Coronary artery (tissue), 2 donors: ENCODE measurements at regions not wholly inside any gene's neighbourhood (a gene's known extent, or its start where the extent isn't known, plus 50 kb on each side); places are given as distances from the start of the nearest gene placed in this dataset.

ENCODE experiments used
- DNase-seq: peaks from one replicate; pipeline ENCODE4 v3.0.0-alpha.2; 2017; ENCODE audit warnings: low spot score
- H3K27ac ChIP-seq, 2 donors: fragments of 200-600 bp; sonication (generic); one replicate each; pipeline ENCODE4 v1.5.1; 2016 to 2019
- H3K4me3 ChIP-seq: fragments of 200-600 bp; sonication (generic); 2 replicates; pipeline ENCODE4 v1.5.1; 2016; ENCODE audit warnings: mild to moderate bottlenecking, moderate library complexity
- TF ChIP-seq, protein P1 (sequence below): fragments of 200-600 bp; sonication (generic); IDR thresholded peaks from one replicate; pipeline ENCODE4 v1.5.1; 2019; ENCODE audit warnings: antibody characterized with exemption

- H3K27ac ChIP-seq = no peak overlapping the region
- DNase-seq = no peak
- H3K4me3 ChIP-seq = no peak overlapping the region
- TF ChIP-seq, protein P1, sequence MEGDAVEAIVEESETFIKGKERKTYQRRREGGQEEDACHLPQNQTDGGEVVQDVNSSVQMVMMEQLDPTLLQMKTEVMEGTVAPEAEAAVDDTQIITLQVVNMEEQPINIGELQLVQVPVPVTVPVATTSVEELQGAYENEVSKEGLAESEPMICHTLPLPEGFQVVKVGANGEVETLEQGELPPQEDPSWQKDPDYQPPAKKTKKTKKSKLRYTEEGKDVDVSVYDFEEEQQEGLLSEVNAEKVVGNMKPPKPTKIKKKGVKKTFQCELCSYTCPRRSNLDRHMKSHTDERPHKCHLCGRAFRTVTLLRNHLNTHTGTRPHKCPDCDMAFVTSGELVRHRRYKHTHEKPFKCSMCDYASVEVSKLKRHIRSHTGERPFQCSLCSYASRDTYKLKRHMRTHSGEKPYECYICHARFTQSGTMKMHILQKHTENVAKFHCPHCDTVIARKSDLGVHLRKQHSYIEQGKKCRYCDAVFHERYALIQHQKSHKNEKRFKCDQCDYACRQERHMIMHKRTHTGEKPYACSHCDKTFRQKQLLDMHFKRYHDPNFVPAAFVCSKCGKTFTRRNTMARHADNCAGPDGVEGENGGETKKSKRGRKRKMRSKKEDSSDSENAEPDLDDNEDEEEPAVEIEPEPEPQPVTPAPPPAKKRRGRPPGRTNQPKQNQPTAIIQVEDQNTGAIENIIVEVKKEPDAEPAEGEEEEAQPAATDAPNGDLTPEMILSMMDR = no peak
These were observed 241.5 kb downstream of the GXYLT1 start for GRCh38 chr12:41903014-41903708.

- Histone ChIP-seq H3K4me3 (no peak overlapping the region), H3K27ac (no peak overlapping the region)
- DNase-seq = no peak
- TF ChIP-seq, protein P1 = no peak
These were observed 245.1 kb downstream of the GXYLT1 start for GRCh38 chr12:41899577-41899976.

DNA sequence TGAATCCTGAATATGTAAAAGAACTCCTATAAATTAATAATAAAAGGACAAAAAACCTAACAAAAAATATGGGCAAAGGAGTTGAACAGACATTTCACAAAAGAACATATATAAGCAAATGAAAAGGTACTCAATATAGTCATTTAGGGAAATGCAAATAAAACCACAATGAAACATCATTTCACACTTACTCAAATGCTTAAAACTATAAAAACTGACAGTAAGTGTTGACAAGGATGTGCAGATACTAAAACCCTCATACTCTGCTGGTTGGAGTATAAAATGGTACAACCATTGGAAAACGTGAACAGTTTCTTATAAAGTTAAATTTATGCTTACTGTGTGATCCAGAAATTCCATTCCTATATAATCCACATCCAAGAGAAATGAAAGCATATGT, 247.1 kb downstream of the GXYLT1 start:
- no peak overlapping the region for H3K27ac ChIP-seq
- TF ChIP-seq, protein P1 = no peak
- no peak for DNase-seq
- H3K4me3 ChIP-seq = no peak overlapping the region

DNA sequence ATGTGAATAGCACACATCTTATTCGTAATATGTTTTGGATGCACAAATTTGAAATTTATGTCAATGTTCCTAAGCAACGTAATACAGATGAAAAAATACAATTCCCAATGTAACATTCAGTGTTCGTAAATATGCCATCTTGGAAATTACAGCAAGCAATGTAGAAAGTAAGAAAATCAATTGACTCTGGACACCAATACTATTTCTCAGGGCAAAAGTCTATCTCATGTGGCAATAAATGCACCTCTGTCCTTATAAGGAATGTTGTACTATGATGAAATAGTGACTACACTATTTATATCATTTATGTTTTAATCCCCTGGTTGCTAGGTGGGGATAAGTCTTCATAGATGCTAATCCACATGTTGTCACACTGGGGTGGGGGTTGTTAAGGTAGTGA, 251.2 kb downstream of the GXYLT1 start:
- Histone ChIP-seq H3K4me3 (no peak overlapping the region), H3K27ac (no peak overlapping the region)
- TF ChIP-seq, protein P1 = no peak
- no peak for DNase-seq

GRCh38 chr12:41892302-41892701, 252.4 kb downstream of the GXYLT1 start:
- no peak for DNase-seq
- Histone ChIP-seq H3K4me3 (no peak overlapping the region), H3K27ac (no peak overlapping the region)
- TF ChIP-seq, protein P1 = no peak

DNA sequence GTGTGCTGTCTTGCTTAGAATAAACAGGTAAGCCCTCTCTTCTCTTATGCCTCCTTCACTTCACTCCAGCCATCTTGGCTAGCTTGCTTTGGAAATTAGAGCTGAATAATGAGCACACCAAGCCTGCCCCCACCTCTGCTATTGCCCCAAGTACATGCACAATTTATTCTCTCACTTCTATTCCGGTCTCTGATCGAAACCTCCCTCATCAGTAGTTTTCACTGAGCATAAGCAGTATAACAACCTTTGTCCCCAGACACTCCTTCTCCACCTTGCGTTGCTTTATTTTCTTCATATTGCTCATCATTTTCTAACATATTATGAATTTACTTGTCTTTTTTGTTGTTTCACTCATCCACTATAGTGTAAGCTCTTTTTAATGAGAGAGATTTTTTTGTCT, 253.4 kb downstream of the GXYLT1 start:
- no peak for DNase-seq
- no peak overlapping the region for H3K27ac ChIP-seq
- TF ChIP-seq, protein P1 = no peak
- H3K4me3 ChIP-seq = no peak overlapping the region

DNA sequence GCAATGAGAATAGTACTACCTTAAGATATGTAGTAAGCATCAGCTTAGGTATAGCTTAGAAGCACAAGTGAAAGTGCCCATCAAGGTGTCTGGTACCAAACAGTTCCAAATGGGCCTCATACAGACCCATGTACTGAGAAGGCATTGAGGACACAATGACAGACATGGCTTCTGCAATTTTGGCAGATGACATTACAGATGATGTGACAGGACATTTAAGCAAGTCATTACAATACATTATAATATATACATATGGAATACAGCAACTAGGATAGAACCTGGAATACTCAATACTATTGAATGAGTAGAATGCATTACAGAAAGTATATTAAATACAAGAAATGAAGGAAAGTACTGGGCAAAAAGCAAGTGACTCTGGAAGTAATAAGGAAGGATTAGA, 256.4 kb downstream of the GXYLT1 start:
- no peak overlapping the region for H3K4me3 ChIP-seq
- no peak for DNase-seq
- no peak overlapping the region for H3K27ac ChIP-seq
- TF ChIP-seq, protein P1 = no peak
